HepG2 (cell line): ENCODE measurements at regions not wholly inside any gene's neighbourhood (a gene's known extent, or its start where the extent isn't known, plus 50 kb on each side); places are given as distances from the start of the nearest gene placed in this dataset.

Experiments used
- ATAC-seq: fragments of 200-7000 bp; cut with Tn5 transposase; 3 replicates; pipeline ENCODE4 v1.9.1; 2020; ENCODE audit warnings: mild to moderate bottlenecking, moderate library complexity
- BruUV-seq: library from RNA; stranded (reverse); fragments of 400-500 nt; replicated peaks from 2 replicates; lab custom pipeline; 2021; lab: Mats Ljungman, UMichigan
- CTCF ChIA-PET: fragments of 300-600 bp; formaldehyde crosslinking; extraction: SDS; loops from one replicate; lab custom pipeline; 2021; ENCODE audit warnings: low total read pairs, inconsistent platforms, low intra/inter-chr PET ratio; lab: Yijun Ruan, JAX
- POLR2A ChIA-PET: fragments of 350-600 bp; sonication (Branson Sonifier 250); formaldehyde crosslinking; loops from one replicate; lab custom pipeline; 2020; ENCODE audit warnings: antibody characterized with exemption, inconsistent platforms; lab: Yijun Ruan, JAX
- DNase-seq: peaks from one replicate; pipeline ENCODE4 v3.0.0-alpha.2; 2015; ENCODE audit warnings: low spot score
- FAIRE-seq: peaks from 3 replicates; lab custom pipeline; 2011; peaks lifted over from hg19 to GRCh38; lab: Jason Lieb, UNC
- H2AFZ ChIP-seq: one replicate; pipeline ENCODE4 v1.6.1; 2011; ENCODE audit warnings: low read length, inconsistent platforms
- H3K27ac ChIP-seq: fragments of 300-600 bp; 3 replicates; pipeline ENCODE4 v1.8.0; 2011; ENCODE audit warnings: mixed run types, mild to moderate bottlenecking, mixed read lengths, low read length, inconsistent platforms; ENCODE audit not compliant: insufficient read depth; ENCODE audit errors: extremely low read length
- H3K27me3 ChIP-seq, 2 experiments: fragments of 200-600 bp in 1 of 2; 2 replicates in 1 of 2; 3 replicates in 1 of 2; pipeline versions ENCODE4 v1.6.0 to v1.8.0; 2011; ENCODE audit warnings: low read length in 2 of 2, mild to moderate bottlenecking in 2 of 2, moderate library complexity in 2 of 2, inconsistent platforms in 1 of 2; ENCODE audit not compliant: insufficient read depth in 2 of 2, control insufficient read depth in 1 of 2
- H3K36me3 ChIP-seq, 2 experiments: fragments of 200-600 bp in 1 of 2; replicated peaks in 1 of 2; 2 replicates in 1 of 2; 3 replicates in 1 of 2; pipeline versions ENCODE4 v1.5.1 to v1.8.0; 2011; ENCODE audit warnings: low read length in 2 of 2, inconsistent platforms in 1 of 2; ENCODE audit not compliant: insufficient read depth in 2 of 2, control insufficient read depth in 1 of 2
- H3K4me1 ChIP-seq: 2 replicates; pipeline ENCODE4 v1.5.1; 2012; ENCODE audit warnings: low read length, inconsistent platforms; ENCODE audit not compliant: insufficient read depth
- H3K4me2 ChIP-seq: 2 replicates; pipeline ENCODE4 v1.6.0; 2011; ENCODE audit warnings: low read depth, low read length, inconsistent platforms
- H3K4me3 ChIP-seq, 3 experiments: fragments of 200-600 bp in 1 of 3; sonication (generic), shearing (Covaris generic) in 1 of 3; replicated peaks in 1 of 3; 2 replicates each; pipeline ENCODE4 v1.5.1; 2011 to 2016; ENCODE audit warnings: low read length in 3 of 3, inconsistent platforms in 2 of 3, low read depth in 2 of 3, mild to moderate bottlenecking in 2 of 3, control low read depth in 1 of 3, mixed read lengths in 1 of 3; ENCODE audit not compliant: insufficient read depth in 1 of 3
- H3K79me2 ChIP-seq: one replicate; pipeline ENCODE4 v1.6.1; 2011; ENCODE audit warnings: low read length, inconsistent platforms; ENCODE audit not compliant: insufficient read depth
- H3K9ac ChIP-seq: 2 replicates; pipeline ENCODE4 v1.6.0; 2011; ENCODE audit warnings: mild to moderate bottlenecking, low read depth, low read length, inconsistent platforms; ENCODE audit not compliant: insufficient read depth
- H3K9me3 ChIP-seq: 2 replicates; pipeline ENCODE4 v1.5.1; 2012; ENCODE audit warnings: mild to moderate bottlenecking, low read length
- H4K20me1 ChIP-seq: 2 replicates; pipeline ENCODE4 v1.6.0; 2011; ENCODE audit warnings: inconsistent platforms, mild to moderate bottlenecking, low read length, moderate library complexity; ENCODE audit not compliant: insufficient read depth
- ARNTL ChIP-seq: sonication (generic); formaldehyde crosslinking; IDR thresholded peaks from 2 replicates; pipeline ENCODE4 v1.4.0; 2020; ENCODE audit warnings: mild to moderate bottlenecking, missing genetic modification reagents
- FOXA1 ChIP-seq, 2 experiments: fragments of 450-650 bp in 1 of 2; sonication (generic) in 1 of 2; formaldehyde crosslinking in 1 of 2; IDR thresholded peaks; 2 replicates each; pipeline versions ENCODE4 v1.4.0 to v1.6.1; 2016 to 2020; ENCODE audit warnings: missing genetic modification reagents in 1 of 2
- MAFF ChIP-seq: IDR thresholded peaks from 2 replicates; pipeline ENCODE4 v1.6.1; 2011; ENCODE audit warnings: low read depth, low read length, improper control_type of control experiment
- MAZ ChIP-seq, 2 experiments: sonication (generic) in 1 of 2; formaldehyde crosslinking in 1 of 2; IDR thresholded peaks; 2 replicates each; pipeline versions ENCODE4 v1.5.0 to v1.6.1; 2012 to 2020; ENCODE audit warnings: low read depth in 2 of 2, mild to moderate bottlenecking in 2 of 2, borderline replicate concordance in 1 of 2, improper control_type of control experiment in 1 of 2, low read length in 1 of 2, missing genetic modification reagents in 1 of 2, moderate library complexity in 1 of 2
- MBD4 ChIP-seq: IDR thresholded peaks from 2 replicates; pipeline ENCODE4 v1.6.1; 2012; ENCODE audit warnings: low read length, inconsistent platforms, borderline replicate concordance
- NR2F1 ChIP-seq, 2 experiments: fragments of 450-650 bp in 1 of 2; formaldehyde crosslinking in 1 of 2; IDR thresholded peaks; 2 replicates each; pipeline versions ENCODE4 v1.5.0 to v1.6.1; 2016 to 2020; ENCODE audit warnings: mild to moderate bottlenecking in 1 of 2, missing compliant biosample characterization in 1 of 2, missing genetic modification reagents in 1 of 2, moderate library complexity in 1 of 2
- RAD51 ChIP-seq: fragments of 450-650 bp; IDR thresholded peaks from 2 replicates; pipeline ENCODE4 v1.6.1; 2016; ENCODE audit warnings: borderline replicate concordance
- REXO4 ChIP-seq: sonication (generic); formaldehyde crosslinking; IDR thresholded peaks from 2 replicates; pipeline ENCODE4 v1.8.0; 2022; ENCODE audit warnings: missing genetic modification reagents, mild to moderate bottlenecking, borderline replicate concordance
- TCF12 ChIP-seq, 2 experiments: fragments of 450-650 bp in 1 of 2; sonication (generic) in 1 of 2; formaldehyde crosslinking in 1 of 2; IDR thresholded peaks; 2 replicates each; pipeline versions ENCODE4 v1.6.1 to v1.8.0; 2017 to 2022; ENCODE audit warnings: antibody characterized with exemption in 1 of 2, mild to moderate bottlenecking in 1 of 2, missing genetic modification reagents in 1 of 2, moderate library complexity in 1 of 2
- TP53 ChIP-seq: sonication (generic); formaldehyde crosslinking; conservative IDR thresholded peaks from 2 replicates; pipeline ENCODE4 v1.4.0; 2020; ENCODE audit warnings: missing genetic modification reagents
- ZIK1 ChIP-seq: sonication (generic); formaldehyde crosslinking; IDR thresholded peaks from 2 replicates; pipeline ENCODE4 v1.5.0; 2020; ENCODE audit warnings: mild to moderate bottlenecking, low read depth, missing genetic modification reagents, borderline replicate concordance
- ZNF652 ChIP-seq: IDR thresholded peaks from 2 replicates; pipeline ENCODE4 v1.6.1; 2016; ENCODE audit warnings: low read depth, borderline replicate concordance
- ZNF678 ChIP-seq: sonication (generic); formaldehyde crosslinking; IDR thresholded peaks from 2 replicates; pipeline ENCODE4 v1.4.0; 2020; ENCODE audit warnings: mild to moderate bottlenecking, missing genetic modification reagents
- WGBS: methylation state at CpG from one replicate; pipeline ENCODE4 v1.1.6; 2017; ENCODE audit warnings: low lambda C conversion rate; 5-methylcytosine and 5-hydroxymethylcytosine counted together
- in situ Hi-C: cut with HindIII; loops from 2 replicates; pipeline ENCODE4 v1.10.0; 2017; ENCODE audit warnings: low pct_unique_long_range_greater_than_20kb; ENCODE audit not compliant: extremely low pct_ligation_motif_present
- intact Hi-C: fragments of 100-400 bp; cut with micrococcal nuclease; formaldehyde crosslinking; loops from one replicate; pipeline ENCODE4 v1.10.0; 2022; ENCODE audit not compliant: unreplicated experiment
- TF ChIP-seq, protein P1 (sequence below): sonication (generic); formaldehyde crosslinking; IDR thresholded peaks from 2 replicates; pipeline ENCODE4 v1.5.0; 2020; ENCODE audit warnings: mild to moderate bottlenecking, missing genetic modification reagents, borderline replicate concordance
- TF ChIP-seq, protein P2 (sequence below): sonication (generic); formaldehyde crosslinking; conservative IDR thresholded peaks from 2 replicates; pipeline ENCODE4 v1.4.0; 2020; ENCODE audit warnings: missing genetic modification reagents
- TF ChIP-seq, protein P3 (sequence below): sonication (generic); formaldehyde crosslinking; IDR thresholded peaks from 2 replicates; pipeline ENCODE4 v1.4.0; 2020; ENCODE audit warnings: missing genetic modification reagents, borderline replicate concordance

DNA sequence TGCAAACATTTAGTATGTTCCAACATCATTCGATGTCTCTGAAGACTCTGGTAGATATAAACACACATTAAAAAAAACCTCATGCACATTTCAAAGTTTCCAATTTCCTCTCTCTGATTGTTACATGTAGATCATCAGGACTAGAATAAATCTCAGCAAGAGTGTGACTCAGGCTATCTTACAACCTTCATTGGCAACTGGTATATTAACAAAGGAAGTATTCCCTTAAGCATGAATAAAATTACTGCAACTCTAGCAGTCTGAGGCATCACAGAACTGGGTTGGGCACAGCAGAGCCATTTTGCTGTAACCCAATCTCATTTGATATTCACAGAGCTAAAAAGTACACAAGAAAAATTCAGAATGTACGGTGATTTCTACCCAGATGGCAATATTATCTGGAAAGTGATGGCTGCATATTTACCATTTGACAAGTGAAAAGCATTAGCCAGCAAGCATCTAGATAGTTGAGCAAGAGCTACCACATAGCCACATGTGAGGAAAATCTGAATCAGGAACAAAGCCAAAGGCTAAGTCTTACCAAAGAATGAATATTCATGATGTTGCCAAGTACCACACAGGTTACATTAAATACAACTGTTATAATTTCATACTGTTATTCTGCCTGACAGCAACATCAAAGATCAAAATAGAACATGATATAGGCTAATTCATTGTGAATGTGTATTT, 232.2 kb downstream of the CRPPA start (continued):
- TF ChIP-seq, protein P1, sequence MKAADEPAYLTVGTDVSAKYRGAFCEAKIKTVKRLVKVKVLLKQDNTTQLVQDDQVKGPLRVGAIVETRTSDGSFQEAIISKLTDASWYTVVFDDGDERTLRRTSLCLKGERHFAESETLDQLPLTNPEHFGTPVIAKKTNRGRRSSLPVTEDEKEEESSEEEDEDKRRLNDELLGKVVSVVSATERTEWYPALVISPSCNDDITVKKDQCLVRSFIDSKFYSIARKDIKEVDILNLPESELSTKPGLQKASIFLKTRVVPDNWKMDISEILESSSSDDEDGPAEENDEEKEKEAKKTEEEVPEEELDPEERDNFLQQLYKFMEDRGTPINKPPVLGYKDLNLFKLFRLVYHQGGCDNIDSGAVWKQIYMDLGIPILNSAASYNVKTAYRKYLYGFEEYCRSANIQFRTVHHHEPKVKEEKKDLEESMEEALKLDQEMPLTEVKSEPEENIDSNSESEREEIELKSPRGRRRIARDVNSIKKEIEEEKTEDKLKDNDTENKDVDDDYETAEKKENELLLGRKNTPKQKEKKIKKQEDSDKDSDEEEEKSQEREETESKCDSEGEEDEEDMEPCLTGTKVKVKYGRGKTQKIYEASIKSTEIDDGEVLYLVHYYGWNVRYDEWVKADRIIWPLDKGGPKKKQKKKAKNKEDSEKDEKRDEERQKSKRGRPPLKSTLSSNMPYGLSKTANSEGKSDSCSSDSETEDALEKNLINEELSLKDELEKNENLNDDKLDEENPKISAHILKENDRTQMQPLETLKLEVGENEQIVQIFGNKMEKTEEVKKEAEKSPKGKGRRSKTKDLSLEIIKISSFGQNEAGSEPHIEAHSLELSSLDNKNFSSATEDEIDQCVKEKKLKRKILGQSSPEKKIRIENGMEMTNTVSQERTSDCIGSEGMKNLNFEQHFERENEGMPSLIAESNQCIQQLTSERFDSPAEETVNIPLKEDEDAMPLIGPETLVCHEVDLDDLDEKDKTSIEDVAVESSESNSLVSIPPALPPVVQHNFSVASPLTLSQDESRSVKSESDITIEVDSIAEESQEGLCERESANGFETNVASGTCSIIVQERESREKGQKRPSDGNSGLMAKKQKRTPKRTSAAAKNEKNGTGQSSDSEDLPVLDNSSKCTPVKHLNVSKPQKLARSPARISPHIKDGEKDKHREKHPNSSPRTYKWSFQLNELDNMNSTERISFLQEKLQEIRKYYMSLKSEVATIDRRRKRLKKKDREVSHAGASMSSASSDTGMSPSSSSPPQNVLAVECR = no peak
- TF ChIP-seq, protein P2, sequence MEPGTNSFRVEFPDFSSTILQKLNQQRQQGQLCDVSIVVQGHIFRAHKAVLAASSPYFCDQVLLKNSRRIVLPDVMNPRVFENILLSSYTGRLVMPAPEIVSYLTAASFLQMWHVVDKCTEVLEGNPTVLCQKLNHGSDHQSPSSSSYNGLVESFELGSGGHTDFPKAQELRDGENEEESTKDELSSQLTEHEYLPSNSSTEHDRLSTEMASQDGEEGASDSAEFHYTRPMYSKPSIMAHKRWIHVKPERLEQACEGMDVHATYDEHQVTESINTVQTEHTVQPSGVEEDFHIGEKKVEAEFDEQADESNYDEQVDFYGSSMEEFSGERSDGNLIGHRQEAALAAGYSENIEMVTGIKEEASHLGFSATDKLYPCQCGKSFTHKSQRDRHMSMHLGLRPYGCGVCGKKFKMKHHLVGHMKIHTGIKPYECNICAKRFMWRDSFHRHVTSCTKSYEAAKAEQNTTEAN (CRISPR knock-in tag) = no peak
- TF ChIP-seq ZIK1 (CRISPR knock-in tag) (no peak), ZNF652 (CRISPR knock-in tag) (no peak), ARNTL (CRISPR knock-in tag) (no peak), ZNF678 (CRISPR knock-in tag) (no peak), REXO4 (CRISPR knock-in tag) (no peak)

DNA sequence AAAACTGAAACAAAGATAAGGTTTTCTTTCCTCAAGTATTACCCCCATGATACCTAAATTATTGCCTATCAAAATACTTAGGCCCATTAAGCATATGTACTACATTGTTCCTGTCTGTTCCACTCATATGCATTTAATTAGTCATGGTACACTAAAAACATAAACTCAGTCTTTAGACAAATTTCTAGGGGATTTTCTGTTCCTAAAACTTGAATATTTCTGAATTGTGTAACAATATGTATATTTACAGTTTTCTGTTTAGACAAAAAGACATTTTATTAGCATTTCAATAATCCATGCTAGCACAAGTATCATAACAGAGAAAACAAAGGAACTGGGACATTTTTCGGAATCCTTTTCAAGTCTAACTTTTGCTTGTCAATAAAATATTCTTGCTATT, 234.2 kb downstream of the CRPPA start:
- no peak overlapping the region for H3K27ac ChIP-seq
- POLR2A ChIA-PET = no interaction called here
- no peak for ATAC-seq
- H3K9me3 ChIP-seq = no peaks in the 10 kb centered on the region
- in situ Hi-C loops = no loop called here
- WGBS = 0% methylated on average over 1 of the region's 1 CpG
- H3K79me2 ChIP-seq = no peaks in the 10 kb centered on the region
- H3K4me1 ChIP-seq = no peaks in the 10 kb centered on the region
- FAIRE-seq = no peak
- no peak for DNase-seq
- H3K36me3 ChIP-seq = no peaks in the 10 kb centered on the region
- no peak overlapping the region for H3K4me3 ChIP-seq
- no peaks in the 10 kb centered on the region for H3K27me3 ChIP-seq
- no peaks in the 10 kb centered on the region for H4K20me1 ChIP-seq
- H3K4me2 ChIP-seq = no peak overlapping the region
- intact Hi-C loops = no loop called here
- no TSS peak for BruUV-seq
- CTCF ChIA-PET = no interaction called here
- H3K9ac ChIP-seq = no peak overlapping the region
- no peak overlapping the region for H2AFZ ChIP-seq
- TF ChIP-seq TCF12 (IDR thresholded peaks at IDR 0.05) (no peak), TCF12 (CRISPR knock-in tag; IDR thresholded peaks at IDR 0.05) (no peak), RAD51 (no peak), TP53 (no peak), MAFF (no peak), NR2F1 (CRISPR knock-in tag; IDR thresholded peaks at IDR 0.05) (no peak), MBD4 (no peak), FOXA1 (IDR thresholded peaks at IDR 0.05) (no peak), FOXA1 (CRISPR knock-in tag; IDR thresholded peaks at IDR 0.05) (no peak), MAZ (IDR thresholded peaks at IDR 0.05; ENCODE audit: borderline replicate concordance, low read depth, low read length) (no peak), MAZ (CRISPR knock-in tag; IDR thresholded peaks at IDR 0.05; ENCODE audit: low read depth) (no peak)
- TF ChIP-seq, protein P3, sequence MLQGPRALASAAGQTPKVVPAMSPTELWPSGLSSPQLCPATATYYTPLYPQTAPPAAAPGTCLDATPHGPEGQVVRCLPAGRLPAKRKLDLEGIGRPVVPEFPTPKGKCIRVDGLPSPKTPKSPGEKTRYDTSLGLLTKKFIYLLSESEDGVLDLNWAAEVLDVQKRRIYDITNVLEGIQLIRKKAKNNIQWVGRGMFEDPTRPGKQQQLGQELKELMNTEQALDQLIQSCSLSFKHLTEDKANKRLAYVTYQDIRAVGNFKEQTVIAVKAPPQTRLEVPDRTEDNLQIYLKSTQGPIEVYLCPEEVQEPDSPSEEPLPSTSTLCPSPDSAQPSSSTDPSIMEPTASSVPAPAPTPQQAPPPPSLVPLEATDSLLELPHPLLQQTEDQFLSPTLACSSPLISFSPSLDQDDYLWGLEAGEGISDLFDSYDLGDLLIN (CRISPR knock-in tag) = no peak
